ENCODE measurements at regions not wholly inside any gene's neighbourhood (a gene's known extent, or its start where the extent isn't known, plus 50 kb on each side); places are given as distances from the start of the nearest gene placed in this dataset.

- DNase-seq (ENCODE audit: low spot score): no peak
- no peak overlapping the region for H3K27ac ChIP-seq
- ChIA-PET POLR2A (ENCODE audit: low non-redundant PET) (no interaction called here), CTCF (no interaction called here)
- TF ChIP-seq CTCF (conservative IDR thresholded peaks at IDR 0.05; ENCODE audit: low read depth): no peak
These were observed 73.6 kb upstream of the KCNK12 start for GRCh38 chr2:47644351-47644750.

GRCh38 chr2:47641366-47641765 lies 70.6 kb upstream of the KCNK12 start:
- ChIA-PET POLR2A (ENCODE audit: low non-redundant PET) (no interaction called here), CTCF (interaction anchor here (0.7 kb wide), 2 partner anchors 85 to 97 kb away, joined by 4 to 5 read pairs; no protein-coding TSS in a partner anchor)
- no peak overlapping the region for H3K27ac ChIP-seq
- no peak for TF ChIP-seq CTCF (conservative IDR thresholded peaks at IDR 0.05; ENCODE audit: low read depth)
- no peak for DNase-seq (ENCODE audit: low spot score)

GRCh38 chr2:47640356-47640755 lies 69.6 kb upstream of the KCNK12 start:
- no peak for DNase-seq (ENCODE audit: low spot score)
- H3K27ac ChIP-seq: no peak overlapping the region
- ChIA-PET POLR2A (ENCODE audit: low non-redundant PET) (no interaction called here), CTCF (no interaction called here)
- TF ChIP-seq CTCF (conservative IDR thresholded peaks at IDR 0.05; ENCODE audit: low read depth): no peak

- H3K27ac ChIP-seq: no peak overlapping the region
- no peak for DNase-seq (ENCODE audit: low spot score)
- CTCF ChIA-PET: no interaction called here
- POLR2A ChIA-PET (ENCODE audit: low non-redundant PET): no interaction called here
- TF ChIP-seq CTCF (conservative IDR thresholded peaks at IDR 0.05; ENCODE audit: low read depth): no peak
These were observed 68.7 kb upstream of the KCNK12 start for GRCh38 chr2:47639467-47639866.

GRCh38 chr2:47638430-47638829 lies 67.6 kb upstream of the KCNK12 start:
- no peak overlapping the region for H3K27ac ChIP-seq
- ChIA-PET POLR2A (ENCODE audit: low non-redundant PET) (no interaction called here), CTCF (no interaction called here)
- TF ChIP-seq CTCF (conservative IDR thresholded peaks at IDR 0.05; ENCODE audit: low read depth): no peak
- no peak for DNase-seq (ENCODE audit: low spot score)

GRCh38 chr2:47636596-47637264 lies 65.9 kb upstream of the KCNK12 start:
- ChIA-PET CTCF (interaction anchor here (0.5 to 0.8 kb wide), 2 partner anchors 199 to 1877 kb away, joined by 3 read pairs; no protein-coding TSS in a partner anchor), POLR2A (ENCODE audit: low non-redundant PET) (no interaction called here)
- DNase-seq (ENCODE audit: low spot score): no peak
- H3K27ac ChIP-seq: no peak overlapping the region
- no peak for TF ChIP-seq CTCF (conservative IDR thresholded peaks at IDR 0.05; ENCODE audit: low read depth)

Data from RWPE1 (cell line).